ENCODE measurements at regions not wholly inside any gene's neighbourhood (a gene's known extent, or its start where the extent isn't known, plus 50 kb on each side); places are given as distances from the start of the nearest gene placed in this dataset.

GRCh38 chr10:112871021-112871420, 79.0 kb upstream of the TCF7L2 start:
- DNase-seq (ENCODE audit: low read depth): no peak
- no peak for TF ChIP-seq CTCF (conservative IDR thresholded peaks at IDR 0.05; ENCODE audit: low read depth, low read length)
- no peak overlapping the region for H3K4me3 ChIP-seq (ENCODE audit: low read depth, low read length)

DNA sequence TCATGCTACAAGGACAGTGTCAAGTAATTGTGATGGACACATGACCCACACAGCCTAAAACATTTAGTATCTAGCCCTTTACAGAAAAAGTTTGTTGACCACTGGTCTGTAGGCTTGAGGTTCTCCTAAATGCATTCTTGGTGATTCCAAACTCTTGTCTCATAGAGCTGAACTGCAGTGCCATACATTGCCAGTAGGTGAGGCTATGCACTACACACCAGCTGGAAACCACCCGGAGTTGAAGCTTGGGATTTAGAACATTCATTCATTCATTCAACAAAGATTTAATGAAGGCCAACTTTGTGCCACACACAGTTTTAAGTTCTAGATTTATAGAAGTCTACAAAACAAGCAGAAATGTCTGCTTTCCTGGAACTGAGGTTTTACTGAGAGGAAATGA, 77.3 kb upstream of the TCF7L2 start:
- no peak overlapping the region for H3K4me3 ChIP-seq (ENCODE audit: low read depth, low read length)
- DNase-seq (ENCODE audit: low read depth): no peak
- peak; percentile 60 for TF ChIP-seq CTCF (conservative IDR thresholded peaks at IDR 0.05; ENCODE audit: low read depth, low read length)

DNA sequence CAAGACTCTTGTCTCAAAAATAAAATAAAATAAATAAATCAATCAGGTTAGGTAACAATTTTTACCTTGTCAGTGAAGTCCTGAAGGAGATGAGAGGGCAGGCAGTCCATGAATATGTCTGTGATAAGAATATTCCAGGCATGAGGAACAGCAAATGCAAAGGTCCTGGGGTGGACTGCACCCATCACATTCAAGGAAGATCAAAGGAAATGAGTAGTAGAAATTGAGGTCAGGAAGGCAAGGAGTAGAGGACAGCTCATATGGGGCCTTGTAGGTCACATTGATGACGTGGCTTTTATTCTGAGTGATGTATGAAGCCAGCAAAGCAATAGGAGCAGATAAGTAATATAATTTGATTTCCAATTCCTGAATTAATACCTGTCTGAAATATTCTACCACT, 76.5 kb upstream of the TCF7L2 start:
- no peak for TF ChIP-seq CTCF (conservative IDR thresholded peaks at IDR 0.05; ENCODE audit: low read depth, low read length)
- no peak for DNase-seq (ENCODE audit: low read depth)
- H3K4me3 ChIP-seq (ENCODE audit: low read depth, low read length): no peak overlapping the region

GRCh38 chr10:112874982-112875381, 75.1 kb upstream of the TCF7L2 start:
- DNase-seq (ENCODE audit: low read depth): no peak
- no peak for TF ChIP-seq CTCF (conservative IDR thresholded peaks at IDR 0.05; ENCODE audit: low read depth, low read length)
- H3K4me3 ChIP-seq (ENCODE audit: low read depth, low read length): no peak overlapping the region

DNA sequence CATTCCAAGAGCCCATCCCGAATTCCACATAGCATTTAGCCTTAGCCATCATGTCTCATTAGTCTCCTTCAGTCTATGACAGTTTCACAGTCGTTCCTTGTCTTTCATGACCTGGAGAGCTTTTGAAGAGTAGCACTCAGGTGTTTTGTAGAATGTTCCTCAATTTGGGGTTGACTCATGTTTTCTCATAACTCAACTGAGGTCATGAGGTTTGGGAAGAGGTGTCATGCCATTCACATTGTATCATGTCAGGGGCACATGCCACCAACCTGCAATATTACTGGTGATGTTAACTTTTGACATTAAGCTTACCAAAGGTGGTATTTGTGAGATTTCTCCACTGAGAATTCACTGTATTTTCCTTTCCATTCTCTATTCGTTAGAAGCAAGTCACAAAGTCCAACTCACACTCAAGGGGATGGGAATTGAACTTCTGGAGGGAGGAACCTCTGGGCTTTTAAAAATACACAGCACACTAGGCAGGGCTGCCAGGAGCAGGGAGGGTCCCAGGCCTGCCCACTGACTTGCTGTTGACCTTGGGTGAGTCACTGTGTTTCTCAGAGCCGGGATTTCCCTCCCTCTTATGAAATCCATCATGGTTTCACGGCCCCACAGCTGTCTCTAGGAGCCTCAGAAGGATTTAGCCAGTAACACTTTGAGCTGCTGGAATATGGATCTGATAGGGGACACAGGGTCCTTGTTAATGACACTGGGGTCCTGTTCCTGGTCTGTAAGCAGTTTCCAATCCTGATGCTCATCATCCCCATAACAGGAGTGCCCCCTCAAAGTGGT, 74.4 kb upstream of the TCF7L2 start:
- DNase-seq (ENCODE audit: low read depth): no peak
- no peak for TF ChIP-seq CTCF (conservative IDR thresholded peaks at IDR 0.05; ENCODE audit: low read depth, low read length)
- no peak overlapping the region for H3K4me3 ChIP-seq (ENCODE audit: low read depth, low read length)

GRCh38 chr10:112880633-112881530, 69.2 kb upstream of the TCF7L2 start:
- no peak for DNase-seq (ENCODE audit: low read depth)
- TF ChIP-seq CTCF (conservative IDR thresholded peaks at IDR 0.05; ENCODE audit: low read depth, low read length): no peak
- H3K4me3 ChIP-seq (ENCODE audit: low read depth, low read length): no peak overlapping the region

Data from epithelial cell of proximal tubule (primary cell).